ENCODE measurements at regions not wholly inside any gene's neighbourhood (a gene's known extent, or its start where the extent isn't known, plus 50 kb on each side); places are given as distances from the start of the nearest gene placed in this dataset.

- no peaks in the 10 kb centered on the region for H3K9me2 ChIP-seq (ENCODE audit: insufficient read depth, low read length)
- no peak overlapping the region for H3K27ac ChIP-seq (ENCODE audit: low read depth, low read length, poor library complexity, severe bottlenecking)
- no peak overlapping the region for H3K4me2 ChIP-seq (ENCODE audit: low read length)
- peaks cover 4% of the 10 kb centered on the region; the same call in 1 of the 2 replicates for H3K9me3 ChIP-seq (ENCODE audit: low read length)
- no peak overlapping the region for H2AFZ ChIP-seq (ENCODE audit: low read length)
- H3K79me2 ChIP-seq (ENCODE audit: insufficient read depth, low read depth, low read length): no peaks in the 10 kb centered on the region
- H4K20me1 ChIP-seq (ENCODE audit: insufficient read depth, low read length): no peaks in the 10 kb centered on the region
- no peak for DNase-seq (ENCODE audit: low spot score)
- no peaks in the 10 kb centered on the region for H3K4me1 ChIP-seq (ENCODE audit: insufficient read depth, low read length, poor library complexity, severe bottlenecking)
- no peak overlapping the region for H3K4me3 ChIP-seq (ENCODE audit: low read depth, low read length, poor library complexity, severe bottlenecking)
- intact Hi-C loops (cut with micrococcal nuclease; ENCODE audit: unreplicated experiment): no loop called here
- no peaks in the 10 kb centered on the region for H3K36me3 ChIP-seq (ENCODE audit: insufficient read depth, low read length)
- BruUV-seq (replicated peaks): no TSS peak
- no peak for TF ChIP-seq EZH2phosphoT487 (IDR thresholded peaks at IDR 0.05; ENCODE audit: borderline replicate concordance, low read depth, low read length)
- no peak for TF ChIP-seq CTCF (conservative IDR thresholded peaks at IDR 0.05; ENCODE audit: low read length)
- CTCF ChIA-PET (ENCODE audit: unreplicated experiment): no interaction called here
- POLR2A ChIA-PET: no interaction called here
Measured at GRCh38 chr20:63106765-63107448, 100.1 kb upstream of the BHLHE23 start.

- ChIA-PET CTCF (ENCODE audit: unreplicated experiment) (no interaction called here), POLR2A (no interaction called here)
- TF ChIP-seq EZH2phosphoT487 (IDR thresholded peaks at IDR 0.05; ENCODE audit: borderline replicate concordance, low read depth, low read length): no peak
- no peaks in the 10 kb centered on the region for H3K36me3 ChIP-seq (ENCODE audit: insufficient read depth, low read length)
- H3K79me2 ChIP-seq (ENCODE audit: insufficient read depth, low read depth, low read length): no peaks in the 10 kb centered on the region
- no peak overlapping the region for H2AFZ ChIP-seq (ENCODE audit: low read length)
- no peak overlapping the region for H3K27ac ChIP-seq (ENCODE audit: low read depth, low read length, poor library complexity, severe bottlenecking)
- H3K9me2 ChIP-seq (ENCODE audit: insufficient read depth, low read length): no peaks in the 10 kb centered on the region
- no peak overlapping the region for H3K4me2 ChIP-seq (ENCODE audit: low read length)
- no peaks in the 10 kb centered on the region for H3K9me3 ChIP-seq (ENCODE audit: low read length)
- DNase-seq (ENCODE audit: low spot score): no peak
- intact Hi-C loops (cut with micrococcal nuclease; ENCODE audit: unreplicated experiment): no loop called here
- H3K4me1 ChIP-seq (ENCODE audit: insufficient read depth, low read length, poor library complexity, severe bottlenecking): no peaks in the 10 kb centered on the region
- H4K20me1 ChIP-seq (ENCODE audit: insufficient read depth, low read length): no peaks in the 10 kb centered on the region
- no TSS peak for BruUV-seq (replicated peaks)
- no peak overlapping the region for H3K4me3 ChIP-seq (ENCODE audit: low read depth, low read length, poor library complexity, severe bottlenecking)
Measured at GRCh38 chr20:63106108-63106764, 99.5 kb upstream of the BHLHE23 start.

GRCh38 chr20:63105211-63106107 lies 98.7 kb upstream of the BHLHE23 start:
- Histone ChIP-seq H3K4me3 (ENCODE audit: low read depth, low read length, poor library complexity, severe bottlenecking) (no peak overlapping the region), H2AFZ (ENCODE audit: low read length) (no peak overlapping the region), H3K36me3 (ENCODE audit: insufficient read depth, low read length) (no peaks in the 10 kb centered on the region), H4K20me1 (ENCODE audit: insufficient read depth, low read length) (no peaks in the 10 kb centered on the region), H3K4me1 (ENCODE audit: insufficient read depth, low read length, poor library complexity, severe bottlenecking) (no peaks in the 10 kb centered on the region), H3K27ac (ENCODE audit: low read depth, low read length, poor library complexity, severe bottlenecking) (no peak overlapping the region), H3K9me3 (ENCODE audit: low read length) (no peaks in the 10 kb centered on the region), H3K79me2 (ENCODE audit: insufficient read depth, low read depth, low read length) (no peaks in the 10 kb centered on the region), H3K9me2 (ENCODE audit: insufficient read depth, low read length) (no peaks in the 10 kb centered on the region), H3K4me2 (ENCODE audit: low read length) (no peak overlapping the region)
- DNase-seq (ENCODE audit: low spot score): no peak
- no TSS peak for BruUV-seq (replicated peaks)
- intact Hi-C loops (cut with micrococcal nuclease; ENCODE audit: unreplicated experiment): no loop called here
- TF ChIP-seq CTCF (conservative IDR thresholded peaks at IDR 0.05; ENCODE audit: low read length) (no peak), EZH2phosphoT487 (IDR thresholded peaks at IDR 0.05; ENCODE audit: borderline replicate concordance, low read depth, low read length) (no peak)
- CTCF ChIA-PET (ENCODE audit: unreplicated experiment): no interaction called here
- POLR2A ChIA-PET: no interaction called here
